ENCODE measurements at regions not wholly inside any gene's neighbourhood (a gene's known extent, or its start where the extent isn't known, plus 50 kb on each side); places are given as distances from the start of the nearest gene placed in this dataset.

GRCh38 chr5:2009986-2010914 lies 127.5 kb upstream of the IRX4 start:
- TF ChIP-seq, protein P1, sequence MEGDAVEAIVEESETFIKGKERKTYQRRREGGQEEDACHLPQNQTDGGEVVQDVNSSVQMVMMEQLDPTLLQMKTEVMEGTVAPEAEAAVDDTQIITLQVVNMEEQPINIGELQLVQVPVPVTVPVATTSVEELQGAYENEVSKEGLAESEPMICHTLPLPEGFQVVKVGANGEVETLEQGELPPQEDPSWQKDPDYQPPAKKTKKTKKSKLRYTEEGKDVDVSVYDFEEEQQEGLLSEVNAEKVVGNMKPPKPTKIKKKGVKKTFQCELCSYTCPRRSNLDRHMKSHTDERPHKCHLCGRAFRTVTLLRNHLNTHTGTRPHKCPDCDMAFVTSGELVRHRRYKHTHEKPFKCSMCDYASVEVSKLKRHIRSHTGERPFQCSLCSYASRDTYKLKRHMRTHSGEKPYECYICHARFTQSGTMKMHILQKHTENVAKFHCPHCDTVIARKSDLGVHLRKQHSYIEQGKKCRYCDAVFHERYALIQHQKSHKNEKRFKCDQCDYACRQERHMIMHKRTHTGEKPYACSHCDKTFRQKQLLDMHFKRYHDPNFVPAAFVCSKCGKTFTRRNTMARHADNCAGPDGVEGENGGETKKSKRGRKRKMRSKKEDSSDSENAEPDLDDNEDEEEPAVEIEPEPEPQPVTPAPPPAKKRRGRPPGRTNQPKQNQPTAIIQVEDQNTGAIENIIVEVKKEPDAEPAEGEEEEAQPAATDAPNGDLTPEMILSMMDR (IDR thresholded peaks at IDR 0.05 in 4 of 5, conservative IDR thresholded peaks at IDR 0.05 in 1 of 5): no peak
- no peak for TF ChIP-seq POLR2A (IDR thresholded peaks at IDR 0.05)
